Endodermal cell (in vitro differentiated cells): ENCODE measurements at regions not wholly inside any gene's neighbourhood (a gene's known extent, or its start where the extent isn't known, plus 50 kb on each side); places are given as distances from the start of the nearest gene placed in this dataset.

Experiments used
- DNase-seq: peaks from one replicate; pipeline ENCODE4 v3.0.0-alpha.2; 2017
- H3K27ac ChIP-seq: 2 replicates; pipeline ENCODE4 v1.5.1; 2013; ENCODE audit warnings: mild to moderate bottlenecking, low read depth, low read length, moderate library complexity
- H3K27me3 ChIP-seq: 2 replicates; pipeline ENCODE4 v1.6.1; 2013; ENCODE audit warnings: mild to moderate bottlenecking, low read length, moderate library complexity; ENCODE audit not compliant: insufficient read depth, control insufficient read depth, poor library complexity, severe bottlenecking
- H3K36me3 ChIP-seq: 2 replicates; pipeline ENCODE4 v1.7.0; 2013; ENCODE audit warnings: mild to moderate bottlenecking, low read length, moderate library complexity; ENCODE audit not compliant: control insufficient read depth, insufficient read depth
- H3K4me1 ChIP-seq: one replicate; pipeline ENCODE4 v1.7.0; 2013; ENCODE audit warnings: low read length; ENCODE audit not compliant: control insufficient read depth, insufficient read depth
- H3K4me3 ChIP-seq: 2 replicates; pipeline ENCODE4 v1.5.1; 2013; ENCODE audit warnings: mild to moderate bottlenecking, low read length, moderate library complexity
- H3K9ac ChIP-seq: 2 replicates; pipeline ENCODE4 v1.6.1; 2013; ENCODE audit warnings: mild to moderate bottlenecking, low read length, moderate library complexity; ENCODE audit not compliant: poor library complexity, severe bottlenecking; ENCODE audit errors: extremely low read depth
- H3K9me3 ChIP-seq: 2 replicates; pipeline ENCODE4 v1.6.1; 2013; ENCODE audit warnings: mild to moderate bottlenecking, low read length, moderate library complexity; ENCODE audit not compliant: control insufficient read depth
- H3K27ac Mint-ChIP-seq: 2 replicates; pipeline ENCODE4 v1.8.0; 2020; ENCODE audit warnings: mixed read lengths
- H3K27me3 Mint-ChIP-seq: 2 replicates; pipeline ENCODE4 v1.8.0; 2021; ENCODE audit warnings: mild to moderate bottlenecking, mixed read lengths; ENCODE audit not compliant: insufficient read depth
- H3K36me3 Mint-ChIP-seq: 2 replicates; pipeline ENCODE4 v1.8.0; 2020; ENCODE audit warnings: low read depth, mixed read lengths
- H3K4me1 Mint-ChIP-seq: 2 replicates; pipeline ENCODE4 v1.8.0; 2020; ENCODE audit warnings: mixed read lengths
- H3K4me3 Mint-ChIP-seq: 2 replicates; pipeline ENCODE4 v1.8.0; 2020; ENCODE audit warnings: mild to moderate bottlenecking, moderate library complexity, mixed read lengths
- H3K9me3 Mint-ChIP-seq: 2 replicates; pipeline ENCODE4 v1.8.0; 2020; ENCODE audit warnings: mild to moderate bottlenecking, mixed read lengths
- WGBS, 2 experiments: methylation state at CpG; one replicate each; pipeline versions ENCODE4 v1.1.5 to v1.1.7; 2013; ENCODE audit warnings: missing lambda C conversion rate in 2 of 2, mixed read lengths in 1 of 2; ENCODE audit not compliant: insufficient coverage in 1 of 2, insufficient read length in 1 of 2; 5-methylcytosine and 5-hydroxymethylcytosine counted together
- TF ChIP-seq, protein P1 (sequence below): fragments of 200-600 bp; sonication (generic); conservative IDR thresholded peaks from 2 replicates; pipeline ENCODE4 v1.5.0; 2021; ENCODE audit warnings: antibody characterized with exemption, mild to moderate bottlenecking

DNA sequence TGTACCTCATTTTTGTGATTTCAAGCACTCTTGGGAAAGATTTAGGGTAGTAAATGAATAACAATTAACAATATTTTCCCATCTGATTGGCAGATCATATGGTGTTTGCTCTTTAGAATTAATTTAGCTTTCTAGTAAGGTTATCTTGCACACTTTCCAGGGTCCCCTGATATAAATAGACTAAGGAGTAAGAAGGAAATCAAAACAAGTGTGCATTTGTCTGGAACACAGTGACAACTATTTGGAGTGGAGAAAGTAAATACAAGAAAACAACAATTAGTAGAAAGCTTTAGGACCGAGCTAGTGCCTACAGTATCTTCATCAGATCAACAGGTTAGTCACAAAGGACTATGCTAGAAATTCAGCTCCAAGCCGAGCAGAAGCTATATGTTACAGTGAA is 429.5 kb downstream of the COG6 start:
- Mint-ChIP-seq H3K27ac (no peak overlapping the region), H3K27me3 (no peaks in the 10 kb centered on the region), H3K4me1 (peaks cover 23% of the 10 kb centered on the region), H3K9me3 (peaks cover 10% of the 10 kb centered on the region), H3K36me3 (no peaks in the 10 kb centered on the region), H3K4me3 (no peak overlapping the region)
- no peak overlapping the region for H3K27ac ChIP-seq
- no peaks in the 10 kb centered on the region for H3K4me1 ChIP-seq
- no peak for DNase-seq
- H3K4me3 ChIP-seq: no peak overlapping the region
- peaks cover 7% of the 10 kb centered on the region for H3K9me3 ChIP-seq
- H3K27me3 ChIP-seq: no peaks in the 10 kb centered on the region
- 91 to 92% methylated on average over 2 of the region's 2 CpGs for WGBS, 2 experiments
- H3K9ac ChIP-seq: no peak overlapping the region
- no peaks in the 10 kb centered on the region for H3K36me3 ChIP-seq
- TF ChIP-seq, protein P1, sequence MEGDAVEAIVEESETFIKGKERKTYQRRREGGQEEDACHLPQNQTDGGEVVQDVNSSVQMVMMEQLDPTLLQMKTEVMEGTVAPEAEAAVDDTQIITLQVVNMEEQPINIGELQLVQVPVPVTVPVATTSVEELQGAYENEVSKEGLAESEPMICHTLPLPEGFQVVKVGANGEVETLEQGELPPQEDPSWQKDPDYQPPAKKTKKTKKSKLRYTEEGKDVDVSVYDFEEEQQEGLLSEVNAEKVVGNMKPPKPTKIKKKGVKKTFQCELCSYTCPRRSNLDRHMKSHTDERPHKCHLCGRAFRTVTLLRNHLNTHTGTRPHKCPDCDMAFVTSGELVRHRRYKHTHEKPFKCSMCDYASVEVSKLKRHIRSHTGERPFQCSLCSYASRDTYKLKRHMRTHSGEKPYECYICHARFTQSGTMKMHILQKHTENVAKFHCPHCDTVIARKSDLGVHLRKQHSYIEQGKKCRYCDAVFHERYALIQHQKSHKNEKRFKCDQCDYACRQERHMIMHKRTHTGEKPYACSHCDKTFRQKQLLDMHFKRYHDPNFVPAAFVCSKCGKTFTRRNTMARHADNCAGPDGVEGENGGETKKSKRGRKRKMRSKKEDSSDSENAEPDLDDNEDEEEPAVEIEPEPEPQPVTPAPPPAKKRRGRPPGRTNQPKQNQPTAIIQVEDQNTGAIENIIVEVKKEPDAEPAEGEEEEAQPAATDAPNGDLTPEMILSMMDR: no peak

DNA sequence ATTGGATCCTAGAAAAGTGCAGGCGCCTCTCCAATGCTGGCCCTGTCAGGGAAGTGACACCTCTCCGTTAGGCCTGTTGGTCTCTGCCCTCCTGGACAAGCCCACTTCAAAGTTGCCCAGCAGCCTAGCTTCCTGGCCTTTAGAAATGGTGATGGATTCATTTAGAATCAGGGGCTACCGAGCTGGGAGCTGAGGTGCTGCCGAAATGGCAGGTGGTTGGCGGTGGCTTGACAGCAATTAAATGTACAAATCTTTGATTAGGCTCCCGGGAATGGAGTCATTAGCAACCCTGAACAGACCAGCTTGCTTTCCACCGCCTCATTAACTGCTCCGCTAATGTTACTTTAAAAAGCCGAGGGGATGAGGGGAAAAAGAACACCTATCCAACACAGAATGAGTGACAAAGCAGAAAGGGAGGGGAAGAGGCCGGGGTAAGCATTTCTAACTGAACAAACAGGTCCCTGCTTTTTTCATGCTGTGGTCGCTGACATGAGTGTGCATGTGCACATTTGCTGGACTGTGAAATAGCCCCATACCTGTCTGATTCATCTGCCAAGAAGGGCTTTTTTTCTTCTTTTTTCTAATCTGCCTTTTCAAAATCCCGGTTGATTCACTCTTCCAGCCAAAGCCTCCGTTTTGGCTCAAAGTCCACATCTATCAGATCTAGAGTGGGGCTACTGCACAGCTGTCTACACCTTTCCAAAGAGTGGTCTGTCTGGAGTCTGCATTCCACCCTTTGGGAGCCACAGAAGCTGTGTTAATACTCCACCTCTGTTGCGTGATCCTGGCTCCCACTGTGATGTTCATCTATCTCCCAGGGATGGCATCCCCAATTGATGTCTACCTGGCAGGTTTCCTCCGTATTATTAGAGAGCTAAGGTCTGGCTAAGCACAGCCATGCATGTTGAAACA is 431.9 kb downstream of the COG6 start:
- Histone ChIP-seq H3K36me3 (no peaks in the 10 kb centered on the region), H3K9me3 (no peaks in the 10 kb centered on the region), H3K4me1 (no peaks in the 10 kb centered on the region), H3K27ac (no peak overlapping the region), H3K4me3 (no peak overlapping the region), H3K9ac (no peak overlapping the region), H3K27me3 (no peaks in the 10 kb centered on the region)
- TF ChIP-seq, protein P1: no peak
- Mint-ChIP-seq H3K4me1 (peaks cover 23% of the 10 kb centered on the region), H3K36me3 (no peaks in the 10 kb centered on the region), H3K9me3 (no peaks in the 10 kb centered on the region), H3K27me3 (no peaks in the 10 kb centered on the region), H3K27ac (no peak overlapping the region), H3K4me3 (no peak overlapping the region)
- peak; percentile 52 for DNase-seq
- 79 to 83% methylated on average over 10 to 15 of the region's 15 CpGs for WGBS, 2 experiments

DNA sequence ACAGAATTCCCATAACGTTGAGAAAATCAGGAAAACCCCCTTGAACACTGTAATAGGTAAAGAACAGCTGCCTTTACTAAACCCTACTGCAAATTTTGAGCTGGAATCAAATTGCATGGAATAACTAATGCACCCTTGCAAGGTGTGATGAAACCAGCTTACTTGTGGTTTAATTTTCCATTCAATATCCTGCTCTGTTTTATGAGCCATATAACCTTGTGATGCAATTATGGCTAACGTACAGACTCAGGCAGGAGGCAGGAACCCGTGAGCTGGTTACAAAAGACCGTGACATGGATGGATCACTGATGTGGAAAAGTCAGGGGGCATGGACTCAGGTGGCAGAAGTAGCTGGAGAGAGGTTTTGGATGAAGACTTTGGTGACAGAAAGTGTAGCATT is 438.6 kb downstream of the COG6 start:
- Mint-ChIP-seq H3K4me3 (no peak overlapping the region), H3K4me1 (peaks cover 11% of the 10 kb centered on the region), H3K27me3 (no peaks in the 10 kb centered on the region), H3K9me3 (peaks cover 9% of the 10 kb centered on the region), H3K36me3 (no peaks in the 10 kb centered on the region), H3K27ac (no peak overlapping the region)
- no peaks in the 10 kb centered on the region for H3K27me3 ChIP-seq
- TF ChIP-seq, protein P1: no peak
- peaks cover 2% of the 10 kb centered on the region for H3K9me3 ChIP-seq
- DNase-seq: no peak
- H3K9ac ChIP-seq: no peak overlapping the region
- H3K4me3 ChIP-seq: no peak overlapping the region
- H3K4me1 ChIP-seq: no peaks in the 10 kb centered on the region
- WGBS, 2 experiments: 94% methylated on average over 4 of the region's 4 CpGs
- no peaks in the 10 kb centered on the region for H3K36me3 ChIP-seq
- no peak overlapping the region for H3K27ac ChIP-seq
